Endothelial cell of umbilical vein (primary cell): ENCODE measurements at regions not wholly inside any gene's neighbourhood (a gene's known extent, or its start where the extent isn't known, plus 50 kb on each side); places are given as distances from the start of the nearest gene placed in this dataset.

Source experiments
- CTCF ChIP-seq, 2 donors: IDR thresholded peaks; 1 replicate in 1 of 2; 2 replicates in 1 of 2; pipeline ENCODE4 v1.5.1; 2011; ENCODE audit warnings: low read length in 2 of 2, mild to moderate bottlenecking in 2 of 2, moderate library complexity in 2 of 2, control low read depth in 1 of 2, inconsistent platforms in 1 of 2, low read depth in 1 of 2; ENCODE audit not compliant: insufficient read depth in 1 of 2; ENCODE audit errors: extremely low read depth in 1 of 2
- EZH2 ChIP-seq: IDR thresholded peaks from 2 replicates; pipeline ENCODE4 v1.6.1; 2012; ENCODE audit warnings: borderline replicate concordance, low read depth, mild to moderate bottlenecking, moderate library complexity, low read length, inconsistent platforms; ENCODE audit not compliant: severe bottlenecking
- MAX ChIP-seq: IDR thresholded peaks from 2 replicates; pipeline ENCODE4 v1.6.1; 2011; ENCODE audit not compliant: insufficient read depth, insufficient read length
- POLR2A ChIP-seq: IDR thresholded peaks from 2 replicates; pipeline ENCODE4 v1.6.1; 2012; ENCODE audit warnings: low read depth, mild to moderate bottlenecking, control low read depth, low read length
- POLR2AphosphoS5 ChIP-seq: IDR thresholded peaks from 2 replicates; pipeline ENCODE4 v1.6.1; 2012; ENCODE audit warnings: low read depth, mild to moderate bottlenecking, control low read depth, low read length, moderate library complexity; ENCODE audit not compliant: insufficient read depth

- TF ChIP-seq POLR2AphosphoS5 (no peak), CTCF (IDR thresholded peaks at IDR 0.05; ENCODE audit: extremely low read depth in 1 of 2, insufficient read depth in 1 of 2, low read depth in 1 of 2, low read length in 2 of 2) (no peak), EZH2 (no peak), POLR2A (no peak), MAX (no peak)
These were observed 444.9 kb downstream of the RAPGEF2 start for GRCh38 chr4:159547645-159548308.
